ENCODE measurements at regions not wholly inside any gene's neighbourhood (a gene's known extent, or its start where the extent isn't known, plus 50 kb on each side); places are given as distances from the start of the nearest gene placed in this dataset.

- TF ChIP-seq, protein P1, sequence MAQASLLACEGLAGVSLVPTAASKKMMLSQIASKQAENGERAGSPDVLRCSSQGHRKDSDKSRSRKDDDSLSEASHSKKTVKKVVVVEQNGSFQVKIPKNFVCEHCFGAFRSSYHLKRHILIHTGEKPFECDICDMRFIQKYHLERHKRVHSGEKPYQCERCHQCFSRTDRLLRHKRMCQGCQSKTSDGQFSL (CRISPR knock-in tag; IDR thresholded peaks at IDR 0.05): no peak
- TF ChIP-seq, protein P1 (tag; IDR thresholded peaks at IDR 0.05): no peak
- TF ChIP-seq ZNF133 (CRISPR knock-in tag; IDR thresholded peaks at IDR 0.05) (no peak), ZBTB11 (CRISPR knock-in tag; IDR thresholded peaks at IDR 0.05) (peak in 1 of 3 experiments; percentile 63; a peak in 1 of 6 replicates), ZNF224 (CRISPR knock-in tag; IDR thresholded peaks at IDR 0.05) (no peak), ZNF318 (IDR thresholded peaks at IDR 0.05; ENCODE audit: borderline replicate concordance in 1 of 2, low read depth in 1 of 2) (no peak), MAZ (CRISPR knock-in tag; conservative IDR thresholded peaks at IDR 0.05 in 1 of 2, IDR thresholded peaks at IDR 0.05 in 1 of 2) (peak in 1 of 2 experiments; percentile 51; a peak in 1 of 4 replicates), ZKSCAN3 (CRISPR knock-in tag; IDR thresholded peaks at IDR 0.05) (no peak), THAP12 (CRISPR knock-in tag; IDR thresholded peaks at IDR 0.05) (no peak), PHF21A (IDR thresholded peaks at IDR 0.05; ENCODE audit: borderline replicate concordance, low read depth) (no peak), ETV5 (CRISPR knock-in tag; IDR thresholded peaks at IDR 0.05; ENCODE audit: low read depth) (no peak)
Measured at GRCh38 chr6:126112171-126112632, 125.9 kb downstream of the TRMT11 start (continued).
